ENCODE measurements at regions not wholly inside any gene's neighbourhood (a gene's known extent, or its start where the extent isn't known, plus 50 kb on each side); places are given as distances from the start of the nearest gene placed in this dataset.

DNA sequence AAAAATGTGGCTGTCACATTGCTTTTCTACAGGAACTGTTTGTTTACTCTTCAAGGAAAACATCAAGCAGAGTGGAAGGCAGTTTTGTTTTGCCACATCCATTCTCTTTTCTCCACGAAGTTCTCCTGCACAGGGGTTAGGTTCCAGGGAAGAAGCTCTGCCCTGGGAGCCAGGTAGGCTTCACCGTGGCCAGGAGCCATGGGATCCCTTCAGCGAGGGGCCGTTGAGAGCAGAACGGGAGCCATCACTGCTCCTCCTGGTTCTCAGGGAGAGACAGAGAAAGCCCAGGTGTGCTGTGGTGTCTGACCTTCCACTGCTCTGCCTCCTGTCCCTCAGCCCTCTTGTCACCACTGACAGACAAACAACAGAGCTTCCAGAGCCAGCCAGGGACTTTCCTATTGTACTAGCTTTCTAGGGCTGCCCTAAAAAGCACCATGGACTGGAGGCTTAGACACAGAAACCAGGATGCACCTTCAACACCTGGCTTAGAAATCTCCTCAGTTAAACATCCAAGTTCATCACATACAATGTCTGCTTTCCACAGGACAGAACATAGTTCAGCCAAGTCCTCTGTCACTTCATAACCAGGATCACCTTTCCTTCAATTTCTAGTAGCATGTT is 75.6 kb upstream of the SLC22A23 start (continued):
- no peak for TF ChIP-seq CREB1 (CRISPR knock-in tag; IDR thresholded peaks at IDR 0.05; ENCODE audit: low read depth)
- TF ChIP-seq STAT1 (IDR thresholded peaks at IDR 0.05; ENCODE audit: unreplicated experiment) = no peak
- TF ChIP-seq ZNF331 (CRISPR knock-in tag; IDR thresholded peaks at IDR 0.05; ENCODE audit: low read depth) = no peak
- no peak for TF ChIP-seq POLR2AphosphoS5 (IDR thresholded peaks at IDR 0.05; ENCODE audit: low read depth)
- no peak for TF ChIP-seq REST (IDR thresholded peaks at IDR 0.05; ENCODE audit: unreplicated experiment)

- Mint-ChIP-seq H3K36me3 (ENCODE audit: low read depth) (no peaks in the 10 kb centered on the region), H3K4me3 (no peak overlapping the region), H3K9me3 (no peaks in the 10 kb centered on the region), H3K4me1 (peaks cover 5% of the 10 kb centered on the region), H3K27ac (no peak overlapping the region), H3K27me3 (ENCODE audit: insufficient read depth, low read depth, poor library complexity) (peaks cover 12% of the 10 kb centered on the region)
- TF ChIP-seq ZNF462 (CRISPR knock-in tag; IDR thresholded peaks at IDR 0.05) = no peak
- no peak for TF ChIP-seq POLR2AphosphoS5 (IDR thresholded peaks at IDR 0.05; ENCODE audit: low read depth)
- TF ChIP-seq CREB1 (CRISPR knock-in tag; IDR thresholded peaks at IDR 0.05; ENCODE audit: low read depth) = no peak
- no peak for TF ChIP-seq EZH2phosphoT487 (IDR thresholded peaks at IDR 0.05; ENCODE audit: unreplicated experiment)
- TF ChIP-seq ZNF114 (CRISPR knock-in tag; IDR thresholded peaks at IDR 0.05) = no peak
- H3K36me3 ChIP-seq (ENCODE audit: insufficient read depth) = no peaks in the 10 kb centered on the region
- no peak for DNase-seq (ENCODE audit: low spot score)
- H3K4me1 ChIP-seq (ENCODE audit: insufficient read depth) = peaks cover 7% of the 10 kb centered on the region; the same call in 1 of the 2 replicates
- no peak for ATAC-seq
- H3K4me2 ChIP-seq = no peak overlapping the region
- no peaks in the 10 kb centered on the region for H3K79me2 ChIP-seq (replicated peaks; ENCODE audit: insufficient read depth)
- no peak overlapping the region for H3K4me3 ChIP-seq
- no peak overlapping the region for H2AFZ ChIP-seq
- H3F3A ChIP-seq (replicated peaks; ENCODE audit: low read depth) = no peaks in the 10 kb centered on the region
- no peaks in the 10 kb centered on the region for H3K9me2 ChIP-seq (ENCODE audit: insufficient read depth)
- no peaks in the 10 kb centered on the region for H4K20me1 ChIP-seq (replicated peaks; ENCODE audit: insufficient read depth)
- H3K27me3 ChIP-seq (ENCODE audit: insufficient read depth) = no peaks in the 10 kb centered on the region
- H3K27ac ChIP-seq (ENCODE audit: low read depth) = no peak overlapping the region
Measured at GRCh38 chr6:3531481-3531880, 74.6 kb upstream of the SLC22A23 start.
